WERI-Rb-1 (cell line): ENCODE measurements at regions not wholly inside any gene's neighbourhood (a gene's known extent, or its start where the extent isn't known, plus 50 kb on each side); places are given as distances from the start of the nearest gene placed in this dataset.

Experiments used
- DNase-seq: peaks from one replicate; pipeline ENCODE4 v3.0.0-alpha.2; 2020
- H3K27ac ChIP-seq: fragments of 250-450 bp; sonication (Bioruptor Pico); 2 replicates; pipeline ENCODE4 v1.5.1; 2020; ENCODE audit warnings: mild to moderate bottlenecking, moderate library complexity
- H3K27me3 ChIP-seq: fragments of 250-450 bp; sonication (Bioruptor Pico); 2 replicates; pipeline ENCODE4 v1.5.1; 2021; ENCODE audit warnings: mild to moderate bottlenecking, low read depth, moderate library complexity; ENCODE audit not compliant: insufficient read depth, severe bottlenecking
- H3K36me3 ChIP-seq: fragments of 250-450 bp; sonication (Bioruptor Pico); 2 replicates; pipeline ENCODE4 v1.5.1; 2020; ENCODE audit warnings: mild to moderate bottlenecking, moderate library complexity
- H3K4me3 ChIP-seq: 2 replicates; pipeline ENCODE4 v1.5.1; 2011; ENCODE audit warnings: low read depth, mild to moderate bottlenecking, control low read depth, low read length
- H3K9me3 ChIP-seq: fragments of 250-450 bp; sonication (Bioruptor Pico); 2 replicates; pipeline ENCODE4 v1.5.1; 2021; ENCODE audit warnings: mild to moderate bottlenecking, moderate library complexity; ENCODE audit not compliant: severe bottlenecking
- CTCF ChIP-seq: IDR thresholded peaks from 2 replicates; pipeline ENCODE4 v1.5.1; 2011; ENCODE audit warnings: low read depth, mild to moderate bottlenecking, control low read depth, inconsistent platforms, low read length

DNA sequence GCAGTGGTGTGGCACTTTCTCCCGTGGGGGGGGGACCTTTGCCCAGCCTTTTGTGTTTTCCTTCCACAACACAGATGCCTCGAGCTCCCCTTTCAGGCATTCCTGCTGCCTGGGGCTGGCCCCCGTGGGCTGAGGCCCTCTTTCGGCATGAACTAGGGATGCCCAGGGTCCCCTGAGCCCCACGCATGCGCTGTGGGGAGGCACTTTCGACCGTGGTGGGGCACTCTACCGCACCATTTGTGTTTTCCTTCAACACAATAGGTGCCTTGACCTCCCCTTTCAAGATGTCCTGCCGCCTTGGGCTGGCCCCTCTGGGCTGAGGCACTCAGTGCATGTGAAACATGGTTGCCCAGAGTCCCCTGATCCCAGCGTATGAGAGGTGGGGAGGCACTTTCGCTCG lies 363.7 kb downstream of the ALG10 start:
- Histone ChIP-seq H3K36me3 (no peaks in the 10 kb centered on the region), H3K4me3 (no peak overlapping the region), H3K27me3 (peaks cover 92% of the 10 kb centered on the region), H3K9me3 (no peaks in the 10 kb centered on the region), H3K27ac (no peak overlapping the region)
- no peak for TF ChIP-seq CTCF
- DNase-seq = no peak

DNA sequence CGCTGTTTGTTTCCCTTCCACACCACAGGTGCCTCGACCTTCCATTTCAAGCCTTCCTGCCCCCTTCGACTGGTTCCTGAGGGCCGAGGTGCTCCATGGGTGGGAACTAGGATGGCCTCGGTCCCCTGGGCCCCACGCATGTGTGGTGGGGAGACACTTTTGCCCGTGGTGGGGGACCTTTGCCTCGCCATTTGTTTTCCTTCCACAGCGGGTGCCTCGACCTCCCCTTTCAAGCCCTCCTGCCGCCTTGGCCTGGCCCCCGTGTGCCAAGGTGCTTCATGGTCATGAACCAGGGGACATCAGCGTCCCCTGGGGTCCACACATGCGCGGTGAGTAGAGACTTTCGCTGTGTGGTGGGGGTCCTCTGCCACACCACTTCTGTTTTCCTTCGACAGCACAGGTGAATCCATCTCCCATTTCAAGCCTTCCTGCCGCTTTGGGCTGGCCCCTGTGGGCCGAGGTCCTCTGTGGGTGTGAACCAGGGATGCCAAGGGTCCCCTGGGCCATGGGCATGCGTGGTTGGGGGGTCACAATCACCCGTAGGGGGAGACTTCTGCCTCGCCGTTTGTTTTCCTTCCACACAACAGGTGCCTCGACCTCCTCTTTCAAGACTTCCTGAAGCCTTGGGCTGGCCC lies 364.4 kb downstream of the ALG10 start:
- Histone ChIP-seq H3K4me3 (no peak overlapping the region), H3K27me3 (peaks cover 93% of the 10 kb centered on the region), H3K9me3 (peaks cover 2% of the 10 kb centered on the region), H3K27ac (no peak overlapping the region), H3K36me3 (no peaks in the 10 kb centered on the region)
- DNase-seq = no peak
- no peak for TF ChIP-seq CTCF

GRCh38 chr12:34387711-34388635 lies 365.7 kb downstream of the ALG10 start:
- Histone ChIP-seq H3K4me3 (no peak overlapping the region), H3K36me3 (no peaks in the 10 kb centered on the region), H3K27ac (no peak overlapping the region), H3K27me3 (peaks cover 97% of the 10 kb centered on the region), H3K9me3 (peaks cover 2% of the 10 kb centered on the region)
- DNase-seq = no peak
- TF ChIP-seq CTCF = no peak

DNA sequence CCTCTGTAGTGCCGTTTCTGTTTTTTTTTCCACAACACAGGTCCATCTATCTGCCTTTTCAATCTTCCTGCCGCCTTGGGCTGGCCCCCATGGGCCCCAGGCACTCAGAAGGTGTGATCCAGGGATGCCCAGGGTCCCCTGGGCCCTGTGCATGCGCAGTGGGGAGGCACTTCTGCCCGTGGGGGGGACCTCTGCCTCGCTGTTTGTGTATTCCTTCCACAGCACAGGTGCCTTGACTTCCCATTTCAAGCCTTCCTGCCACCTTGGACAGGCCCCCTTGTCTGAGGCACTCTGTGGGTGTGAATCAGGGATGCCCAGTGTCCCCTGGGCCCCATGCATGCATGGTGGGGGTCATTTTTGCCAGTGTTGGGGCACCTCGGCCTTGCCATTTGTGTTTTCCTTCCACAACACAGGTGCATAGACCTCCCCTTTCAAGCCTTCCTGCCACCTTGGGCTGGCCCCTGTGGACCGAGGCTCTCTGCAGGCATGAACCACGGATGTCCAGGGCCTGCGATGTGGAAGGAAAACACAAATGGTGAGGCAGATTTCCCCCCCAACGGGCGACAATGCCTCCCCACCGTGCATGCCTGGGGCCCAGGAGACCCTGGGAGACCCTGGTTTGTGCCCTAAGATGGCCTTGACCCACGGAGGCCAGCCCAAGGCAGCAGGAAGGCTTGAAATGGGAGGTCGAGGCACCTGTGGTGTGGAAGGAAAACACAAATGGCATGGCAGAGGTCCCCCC lies 366.5 kb downstream of the ALG10 start:
- DNase-seq = no peak
- Histone ChIP-seq H3K4me3 (no peak overlapping the region), H3K27me3 (peaks cover 97% of the 10 kb centered on the region), H3K27ac (no peak overlapping the region), H3K36me3 (no peaks in the 10 kb centered on the region), H3K9me3 (peaks cover 2% of the 10 kb centered on the region)
- no peak for TF ChIP-seq CTCF

DNA sequence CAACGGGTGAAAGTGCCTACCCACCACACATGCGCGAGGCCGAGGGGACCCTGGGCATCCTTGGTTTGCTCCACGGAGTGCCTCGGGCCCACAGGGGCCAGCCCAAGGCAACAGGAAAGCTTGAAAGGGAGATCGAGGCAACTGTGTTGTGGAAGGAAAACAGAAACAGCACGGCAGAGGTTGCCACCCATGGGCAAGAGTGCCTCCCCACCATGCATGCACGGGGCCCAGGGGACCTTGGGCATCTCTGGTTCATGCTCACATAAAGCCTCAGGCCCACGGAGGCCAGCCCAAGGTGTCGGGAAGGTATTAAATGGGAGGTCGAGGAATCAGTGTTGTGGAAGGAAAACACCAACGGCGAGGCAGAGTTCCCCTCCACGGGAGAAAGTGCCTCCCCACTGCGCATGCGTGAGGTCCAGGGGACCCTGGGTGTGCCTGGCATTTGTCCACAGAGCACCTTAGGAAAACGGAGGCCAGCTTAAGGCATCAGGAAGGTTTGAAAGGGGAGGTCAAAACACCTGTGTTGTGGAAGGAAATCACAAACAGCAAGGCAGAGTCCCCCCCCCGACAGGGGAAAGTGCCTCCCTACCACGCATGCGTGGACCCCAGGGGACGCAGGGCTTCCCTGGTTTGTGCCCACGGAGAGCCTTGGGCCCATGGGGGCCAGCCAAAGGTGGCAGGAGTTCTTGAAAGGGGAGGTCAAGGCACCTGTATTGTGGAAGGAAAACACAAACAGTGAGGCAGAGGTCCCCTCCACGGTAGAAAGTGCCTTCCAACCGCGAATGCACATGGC lies 367.3 kb downstream of the ALG10 start:
- Histone ChIP-seq H3K4me3 (no peak overlapping the region), H3K9me3 (peaks cover 2% of the 10 kb centered on the region)
- TF ChIP-seq CTCF = no peak

More for the DNA sequence above, 367.3 kb downstream of the ALG10 start:
- Histone ChIP-seq H3K36me3 (no peaks in the 10 kb centered on the region), H3K27ac (no peak overlapping the region), H3K27me3 (peaks cover 97% of the 10 kb centered on the region)
- no peak for DNase-seq
